SU-DHL-6 (cell line): ENCODE measurements at regions not wholly inside any gene's neighbourhood (a gene's known extent, or its start where the extent isn't known, plus 50 kb on each side); places are given as distances from the start of the nearest gene placed in this dataset.

Source experiments
- CTCF ChIP-seq: fragments of 200-600 bp; sonication (generic); IDR thresholded peaks from one replicate; pipeline ENCODE4 v1.5.1; 2017; ENCODE audit warnings: antibody characterized with exemption, mild to moderate bottlenecking, low read length, moderate library complexity; ENCODE audit not compliant: insufficient read depth, poor library complexity, severe bottlenecking
- EZH2phosphoT487 ChIP-seq: fragments of 200-600 bp; sonication (generic), shearing (Covaris generic); conservative IDR thresholded peaks from 2 replicates; pipeline ENCODE4 v1.6.1; 2018; ENCODE audit warnings: mild to moderate bottlenecking, antibody characterized with exemption, low read length, moderate library complexity, mixed read lengths

- TF ChIP-seq CTCF: no peak
- no peak for TF ChIP-seq EZH2phosphoT487
Observed at GRCh38 chr5:125604104-125604503, 819.1 kb upstream of the GRAMD2B start.
